Gastroesophageal sphincter (tissue), 4 donors: ENCODE measurements at regions not wholly inside any gene's neighbourhood (a gene's known extent, or its start where the extent isn't known, plus 50 kb on each side); places are given as distances from the start of the nearest gene placed in this dataset.

Experiments
- ATAC-seq: fragments of 150-250 bp; one replicate; pipeline ENCODE4 v1.9.1; 2016; ENCODE audit warnings: mild to moderate bottlenecking, moderate library complexity
- H3K27ac ChIP-seq, 4 donors: fragments of 200-600 bp; sonication (generic) in 3 of 4; 1 replicate in 3 of 4; 2 replicates in 1 of 4; pipeline ENCODE4 v1.5.1; 2016 to 2019
- H3K27me3 ChIP-seq: fragments of 200-600 bp; sonication (generic); one replicate; pipeline ENCODE4 v1.5.1; 2019
- H3K36me3 ChIP-seq, 2 donors: fragments of 200-600 bp; sonication (generic); one replicate each; pipeline ENCODE4 v1.5.1; 2019; ENCODE audit warnings: control low read depth in 1 of 2
- H3K4me1 ChIP-seq, 3 donors: fragments of 200-600 bp; sonication (generic); 1 replicate in 2 of 3; 2 replicates in 1 of 3; pipeline ENCODE4 v1.5.1; 2016 to 2019; ENCODE audit warnings: control low read depth in 2 of 3
- H3K4me3 ChIP-seq, 2 donors: fragments of 200-600 bp; sonication (generic); one replicate each; pipeline ENCODE4 v1.5.1; 2019; ENCODE audit warnings: mild to moderate bottlenecking in 1 of 2, moderate library complexity in 1 of 2
- H3K9me3 ChIP-seq, 3 donors: fragments of 200-600 bp; sonication (generic); one replicate each; pipeline ENCODE4 v1.5.1; 2017 to 2019; ENCODE audit warnings: control low read depth in 2 of 3
- EP300 ChIP-seq: sonication (generic); formaldehyde crosslinking; IDR thresholded peaks from one replicate; pipeline ENCODE4 v1.6.1; 2017; ENCODE audit warnings: antibody characterized with exemption, mild to moderate bottlenecking
- POLR2A ChIP-seq, 2 donors: fragments of 450-650 bp; IDR thresholded peaks; one replicate each; pipeline ENCODE4 v1.6.1; 2017; ENCODE audit warnings: antibody characterized with exemption in 2 of 2, mild to moderate bottlenecking in 2 of 2, moderate library complexity in 1 of 2
- POLR2AphosphoS5 ChIP-seq: sonication (generic); formaldehyde crosslinking; IDR thresholded peaks from one replicate; pipeline ENCODE4 v1.6.1; 2017; ENCODE audit warnings: antibody characterized with exemption
- WGBS, 2 donors: methylation state at CpG; one replicate each; pipeline ENCODE4 v1.1.5; 2018; ENCODE audit warnings: low coverage in 1 of 2; 5-methylcytosine and 5-hydroxymethylcytosine counted together
- TF ChIP-seq, protein P1 (sequence below), 4 experiments: fragments of 200-600 bp in 2 of 4; fragments of 450-650 bp in 2 of 4; sonication (generic) in 1 of 4; IDR thresholded peaks; one replicate each; pipeline ENCODE4 v1.5.1; 2017 to 2019; ENCODE audit warnings: antibody characterized with exemption in 4 of 4, mild to moderate bottlenecking in 2 of 4, moderate library complexity in 2 of 4

DNA sequence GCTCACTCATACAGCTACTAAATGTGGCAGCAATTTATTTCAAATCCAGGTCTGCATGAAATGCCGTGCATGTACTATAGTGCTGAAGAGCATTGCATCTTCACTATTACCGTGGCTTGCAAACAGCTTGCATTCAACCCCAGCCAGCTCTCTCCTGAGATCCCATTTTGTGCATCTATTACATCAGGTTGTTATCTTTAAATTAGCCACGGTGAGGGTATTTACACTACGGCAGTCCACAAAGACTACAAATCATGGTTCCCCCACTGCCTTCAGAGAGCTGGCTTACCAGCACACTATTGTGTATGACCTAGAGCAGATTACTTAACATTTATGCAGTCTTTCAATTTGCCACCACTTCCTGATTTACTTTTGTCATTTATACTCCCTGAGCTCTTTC is 621.3 kb upstream of the LRATD1 start:
- Histone ChIP-seq H3K36me3 (no peaks in the 10 kb centered on the region), H3K27me3 (no peaks in the 10 kb centered on the region), H3K9me3 (no peaks in the 10 kb centered on the region), H3K4me3 (no peak overlapping the region), H3K4me1 (peaks cover 0 to 6% (median 0%) of the 10 kb centered on the region in 3 donors), H3K27ac (no peak overlapping the region)
- 86 to 97% methylated on average over 3 to 4 of the region's 4 CpGs for WGBS, 2 donors
- ATAC-seq, result no peak
- TF ChIP-seq POLR2A (IDR thresholded peaks at IDR 0.05) (no peak), POLR2AphosphoS5 (no peak), EP300 (no peak)
- TF ChIP-seq, protein P1, sequence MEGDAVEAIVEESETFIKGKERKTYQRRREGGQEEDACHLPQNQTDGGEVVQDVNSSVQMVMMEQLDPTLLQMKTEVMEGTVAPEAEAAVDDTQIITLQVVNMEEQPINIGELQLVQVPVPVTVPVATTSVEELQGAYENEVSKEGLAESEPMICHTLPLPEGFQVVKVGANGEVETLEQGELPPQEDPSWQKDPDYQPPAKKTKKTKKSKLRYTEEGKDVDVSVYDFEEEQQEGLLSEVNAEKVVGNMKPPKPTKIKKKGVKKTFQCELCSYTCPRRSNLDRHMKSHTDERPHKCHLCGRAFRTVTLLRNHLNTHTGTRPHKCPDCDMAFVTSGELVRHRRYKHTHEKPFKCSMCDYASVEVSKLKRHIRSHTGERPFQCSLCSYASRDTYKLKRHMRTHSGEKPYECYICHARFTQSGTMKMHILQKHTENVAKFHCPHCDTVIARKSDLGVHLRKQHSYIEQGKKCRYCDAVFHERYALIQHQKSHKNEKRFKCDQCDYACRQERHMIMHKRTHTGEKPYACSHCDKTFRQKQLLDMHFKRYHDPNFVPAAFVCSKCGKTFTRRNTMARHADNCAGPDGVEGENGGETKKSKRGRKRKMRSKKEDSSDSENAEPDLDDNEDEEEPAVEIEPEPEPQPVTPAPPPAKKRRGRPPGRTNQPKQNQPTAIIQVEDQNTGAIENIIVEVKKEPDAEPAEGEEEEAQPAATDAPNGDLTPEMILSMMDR (IDR thresholded peaks at IDR 0.05), result no peak

DNA sequence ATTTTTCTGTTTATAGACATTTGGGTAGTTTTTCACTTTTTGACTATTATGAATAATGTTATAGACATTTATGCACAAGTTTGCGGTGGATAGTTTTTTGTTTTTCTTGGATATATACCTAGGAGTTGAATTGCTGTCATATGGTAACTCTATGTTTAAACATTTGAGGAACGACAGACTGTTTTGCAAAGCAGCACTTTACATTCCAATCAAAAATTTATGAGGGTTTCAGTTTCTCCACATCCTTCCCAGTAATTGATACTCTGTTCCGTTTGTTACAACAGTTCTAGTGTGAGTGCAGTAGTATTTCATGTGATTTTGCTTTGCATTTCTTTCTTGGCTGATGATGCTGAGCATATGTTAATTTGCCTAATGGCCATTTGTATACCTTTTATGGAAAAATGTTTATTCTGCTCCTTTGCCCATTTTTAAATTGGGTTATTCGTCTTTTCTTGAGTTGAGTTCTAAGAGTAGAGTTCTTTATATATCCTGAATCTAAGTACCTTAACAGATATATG is 617.3 kb upstream of the LRATD1 start:
- whole genome bisulfite sequencing, 2 donors, result 54 to 64% methylated on average over 4 of the region's 4 CpGs
- H3K4me1 ChIP-seq, result peaks cover 0 to 19% (median 0%) of the 10 kb centered on the region in 3 donors
- no peaks in the 10 kb centered on the region for H3K27me3 ChIP-seq
- TF ChIP-seq EP300, result no peak
- TF ChIP-seq POLR2A (IDR thresholded peaks at IDR 0.05), result no peak
- TF ChIP-seq, protein P1 (IDR thresholded peaks at IDR 0.05), result no peak
- no peak for TF ChIP-seq POLR2AphosphoS5
- ATAC-seq, result no peak
- no peak overlapping the region for H3K4me3 ChIP-seq
- H3K36me3 ChIP-seq, result no peaks in the 10 kb centered on the region
- no peaks in the 10 kb centered on the region for H3K9me3 ChIP-seq
- H3K27ac ChIP-seq, result no peak overlapping the region

DNA sequence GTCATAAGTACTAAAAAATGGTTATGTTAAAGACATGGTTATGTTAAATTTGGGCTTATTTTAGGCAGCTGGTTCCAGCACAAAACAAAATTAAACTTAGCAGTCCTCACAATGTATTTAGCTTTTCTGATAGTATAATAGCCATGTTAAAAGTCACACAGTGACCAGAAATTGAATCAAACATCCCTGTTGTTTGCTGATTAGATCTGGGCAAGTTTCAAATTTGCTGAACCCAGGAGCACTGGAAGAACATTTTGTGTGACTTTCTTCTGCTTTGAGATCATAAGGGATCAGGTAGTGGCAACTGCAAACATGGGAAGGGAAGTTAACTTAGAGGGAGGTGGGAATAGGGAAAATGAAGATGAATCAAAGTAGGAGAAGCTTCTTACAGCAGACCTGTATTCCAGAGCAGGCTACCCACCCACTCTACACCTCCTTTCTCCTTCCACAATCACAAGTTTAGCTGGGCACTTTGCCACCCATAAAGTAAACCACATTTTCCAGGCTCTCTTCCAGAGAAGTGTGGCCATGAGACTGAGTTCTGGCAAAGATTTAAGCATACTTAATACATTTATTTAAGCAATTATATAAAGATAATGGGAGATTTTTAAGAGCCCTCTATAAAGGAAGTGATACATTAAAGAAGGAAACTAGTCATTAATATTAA is 616.1 kb upstream of the LRATD1 start:
- ATAC-seq, result peak; percentile 50
- TF ChIP-seq, protein P1 (IDR thresholded peaks at IDR 0.05), result no peak
- no peak for TF ChIP-seq POLR2AphosphoS5
- TF ChIP-seq EP300, result no peak
- no peak for TF ChIP-seq POLR2A (IDR thresholded peaks at IDR 0.05)

DNA sequence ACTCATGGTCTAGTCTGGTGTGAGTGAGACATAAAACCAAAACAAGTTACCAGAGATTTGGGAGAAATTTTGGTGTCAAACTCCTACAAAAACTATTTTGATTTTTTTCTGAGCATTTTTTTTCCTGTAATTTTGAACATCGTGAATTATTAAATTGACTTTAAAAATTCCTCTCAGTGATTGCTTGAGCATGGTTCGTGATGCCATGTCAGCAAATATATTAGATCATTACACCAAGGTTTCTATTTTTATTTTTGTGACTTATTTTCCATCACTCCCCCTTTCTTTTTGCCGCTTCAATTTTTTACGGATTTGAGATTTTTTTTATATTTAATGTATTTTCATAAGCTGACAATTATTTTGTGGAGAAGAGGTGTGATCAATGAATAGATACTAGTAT is 613.9 kb upstream of the LRATD1 start:
- 90 to 96% methylated on average over 4 of the region's 4 CpGs for WGBS, 2 donors
- TF ChIP-seq POLR2A (IDR thresholded peaks at IDR 0.05) (no peak), POLR2AphosphoS5 (no peak), EP300 (no peak)
- TF ChIP-seq, protein P1 (IDR thresholded peaks at IDR 0.05), result no peak

More for the DNA sequence above, 616.1 kb upstream of the LRATD1 start:
- no peak overlapping the region for H3K4me3 ChIP-seq
- H3K27me3 ChIP-seq, result no peaks in the 10 kb centered on the region
- H3K9me3 ChIP-seq, result no peaks in the 10 kb centered on the region
- no peaks in the 10 kb centered on the region for H3K36me3 ChIP-seq
- H3K4me1 ChIP-seq, result peaks cover 0 to 19% (median 0%) of the 10 kb centered on the region in 3 donors
- no peak overlapping the region for H3K27ac ChIP-seq

DNA sequence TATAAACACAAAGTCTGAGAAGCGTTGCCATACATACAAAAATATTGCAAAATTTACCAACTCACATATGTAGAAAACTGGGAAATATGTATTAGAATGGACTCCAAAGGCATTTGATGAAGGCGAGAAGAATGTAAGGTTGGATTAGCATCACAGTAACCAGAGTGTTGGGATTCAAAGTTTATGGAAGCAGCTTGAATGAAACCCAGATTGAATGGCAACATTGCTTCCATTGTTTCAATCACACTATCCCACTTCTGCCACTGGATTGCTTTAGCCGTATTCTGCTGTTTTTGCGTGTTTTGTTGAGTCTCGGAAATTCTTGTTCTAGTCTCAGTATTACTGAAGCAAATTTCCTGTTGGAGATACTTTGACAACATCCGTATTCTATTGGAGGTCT is 609.0 kb upstream of the LRATD1 start:
- WGBS, 2 donors, result 84 to 89% methylated on average over 5 to 6 of the region's 6 CpGs
- no peak for ATAC-seq
- no peaks in the 10 kb centered on the region for H3K27me3 ChIP-seq
- H3K4me1 ChIP-seq, result no peaks in the 10 kb centered on the region
- H3K36me3 ChIP-seq, result no peaks in the 10 kb centered on the region
- no peak overlapping the region for H3K27ac ChIP-seq
- H3K4me3 ChIP-seq, result no peak overlapping the region
- no peaks in the 10 kb centered on the region for H3K9me3 ChIP-seq
- TF ChIP-seq, protein P1 (IDR thresholded peaks at IDR 0.05), result no peak
- no peak for TF ChIP-seq POLR2A (IDR thresholded peaks at IDR 0.05)
- TF ChIP-seq POLR2AphosphoS5, result no peak
- TF ChIP-seq EP300, result no peak

More for the DNA sequence above, 613.9 kb upstream of the LRATD1 start:
- Histone ChIP-seq H3K36me3 (no peaks in the 10 kb centered on the region), H3K4me1 (peaks cover 0 to 19% (median 0%) of the 10 kb centered on the region in 3 donors), H3K9me3 (no peaks in the 10 kb centered on the region), H3K4me3 (no peak overlapping the region), H3K27me3 (no peaks in the 10 kb centered on the region), H3K27ac (no peak overlapping the region)
- ATAC-seq, result no peak
